NCI-H1930 (cell line): ENCODE measurements at regions not wholly inside any gene's neighbourhood (a gene's known extent, or its start where the extent isn't known, plus 50 kb on each side); places are given as distances from the start of the nearest gene placed in this dataset.

Experiments used
- DNase-seq, 2 experiments: peaks; one replicate each; lab custom pipeline; 2025; lab: John Stamatoyannopoulos, UW

GRCh38 chr12:92650228-92650822 is 52.5 kb upstream of the PLEKHG7 start:
- no peak for DNase-seq

- peak in 1 of 2 experiments; percentile 40 for DNase-seq
These were observed 53.1 kb upstream of the PLEKHG7 start for GRCh38 chr12:92649511-92650227.

GRCh38 chr12:92648242-92649031 is 54.4 kb upstream of the PLEKHG7 start:
- no peak for DNase-seq

GRCh38 chr12:92641291-92641690 is 61.5 kb upstream of the PLEKHG7 start:
- DNase-seq = no peak

- DNase-seq = no peak
These were observed 62.1 kb upstream of the PLEKHG7 start for GRCh38 chr12:92640691-92641090.

GRCh38 chr12:92639017-92639416 is 63.8 kb upstream of the PLEKHG7 start:
- DNase-seq = no peak

GRCh38 chr12:92634730-92635129 is 68.1 kb upstream of the PLEKHG7 start:
- no peak for DNase-seq

- DNase-seq = no peak
These were observed 68.6 kb upstream of the PLEKHG7 start for GRCh38 chr12:92634202-92634601.

- no peak for DNase-seq
These were observed 71.8 kb upstream of the PLEKHG7 start for GRCh38 chr12:92630968-92631367.

- no peak for DNase-seq
These were observed 73.3 kb upstream of the PLEKHG7 start for GRCh38 chr12:92629349-92630065.

GRCh38 chr12:92628476-92628875 is 74.3 kb upstream of the PLEKHG7 start:
- DNase-seq = no peak

GRCh38 chr12:92627511-92627910 is 75.3 kb upstream of the PLEKHG7 start:
- DNase-seq = no peak

GRCh38 chr12:92625639-92626310 is 77.0 kb upstream of the PLEKHG7 start:
- DNase-seq = no peak

- no peak for DNase-seq
These were observed 78.6 kb upstream of the PLEKHG7 start for GRCh38 chr12:92624236-92624635.

- no peak for DNase-seq
These were observed 79.4 kb upstream of the PLEKHG7 start for GRCh38 chr12:92623386-92623785.

- DNase-seq = no peak
These were observed 81.0 kb upstream of the PLEKHG7 start for GRCh38 chr12:92621833-92622232.

- DNase-seq = no peak
These were observed 81.5 kb upstream of the PLEKHG7 start for GRCh38 chr12:92621312-92621711.

- no peak for DNase-seq
These were observed 82.8 kb upstream of the PLEKHG7 start for GRCh38 chr12:92619730-92620684.

- no peak for DNase-seq
These were observed 83.8 kb upstream of the PLEKHG7 start for GRCh38 chr12:92619026-92619425.

GRCh38 chr12:92615703-92616102 is 87.1 kb upstream of the PLEKHG7 start:
- DNase-seq = no peak

GRCh38 chr12:92615086-92615485 is 87.7 kb upstream of the PLEKHG7 start:
- no peak for DNase-seq
